Caco-2 (cell line): ENCODE measurements at regions not wholly inside any gene's neighbourhood (a gene's known extent, or its start where the extent isn't known, plus 50 kb on each side); places are given as distances from the start of the nearest gene placed in this dataset.

Source experiments
- BruUV-seq: library from RNA; stranded (reverse); fragments of 400-500 nt; replicated peaks from 2 replicates; lab custom pipeline; 2021; lab: Mats Ljungman, UMichigan
- CTCF ChIA-PET: fragments of 300-600 bp; sonication (Branson Sonifier 250); formaldehyde crosslinking; loops from one replicate; lab custom pipeline; 2022; ENCODE audit warnings: antibody characterized with exemption; lab: Charles Lee
- POLR2A ChIA-PET: fragments of 300-600 bp; sonication (Branson Sonifier 250); formaldehyde crosslinking; loops from one replicate; lab custom pipeline; 2022; ENCODE audit warnings: antibody characterized with exemption; lab: Charles Lee
- DNase-seq, 2 experiments: peaks; one replicate each; pipeline versions ENCODE4 v3.0.0 to v3.0.0-alpha.2; 2020 to 2022
- H3K27me3 ChIP-seq: replicated peaks from 2 replicates; pipeline ENCODE4 v1.6.0; 2011; ENCODE audit warnings: low read length; ENCODE audit not compliant: control insufficient read depth, insufficient read depth
- H3K36me3 ChIP-seq: 2 replicates; pipeline ENCODE4 v1.5.1; 2011; ENCODE audit warnings: low read length; ENCODE audit not compliant: control insufficient read depth, insufficient read depth
- H3K4me1 ChIP-seq: fragments of 250-450 bp; sonication (Bioruptor Pico); 2 replicates; pipeline ENCODE4 v1.5.1; 2020; ENCODE audit warnings: mild to moderate bottlenecking
- H3K4me3 ChIP-seq: 2 replicates; pipeline ENCODE4 v1.5.1; 2011; ENCODE audit warnings: low read depth, mild to moderate bottlenecking, control low read depth, low read length
- H3K9me3 ChIP-seq: fragments of 250-450 bp; sonication (Bioruptor Pico); 2 replicates; pipeline ENCODE4 v1.5.1; 2020; ENCODE audit warnings: mild to moderate bottlenecking, moderate library complexity
- H3K27ac Mint-ChIP-seq: one replicate; pipeline ENCODE4 v1.8.0; 2022; ENCODE audit warnings: mixed read lengths; ENCODE audit not compliant: unreplicated experiment
- H3K27me3 Mint-ChIP-seq: one replicate; pipeline ENCODE4 v1.8.0; 2022; ENCODE audit warnings: mixed read lengths; ENCODE audit not compliant: insufficient read depth, unreplicated experiment
- H3K36me3 Mint-ChIP-seq: one replicate; pipeline ENCODE4 v1.8.0; 2022; ENCODE audit warnings: mild to moderate bottlenecking, mixed read lengths; ENCODE audit not compliant: insufficient read depth, unreplicated experiment
- H3K4me1 Mint-ChIP-seq: one replicate; pipeline ENCODE4 v1.8.0; 2022; ENCODE audit warnings: low read depth, mixed read lengths; ENCODE audit not compliant: unreplicated experiment
- H3K4me3 Mint-ChIP-seq: one replicate; pipeline ENCODE4 v1.8.0; 2022; ENCODE audit warnings: mild to moderate bottlenecking, moderate library complexity, mixed read lengths; ENCODE audit not compliant: unreplicated experiment
- H3K9me3 Mint-ChIP-seq: one replicate; pipeline ENCODE4 v1.8.0; 2022; ENCODE audit warnings: mixed read lengths; ENCODE audit not compliant: unreplicated experiment
- CTCF ChIP-seq, 2 experiments: fragments of 200-600 bp in 1 of 2; IDR thresholded peaks; 1 replicate in 1 of 2; 2 replicates in 1 of 2; pipeline versions ENCODE4 v1.5.1 to v1.8.0; 2011 to 2022; ENCODE audit warnings: antibody characterized with exemption in 1 of 2, control low read depth in 1 of 2, inconsistent platforms in 1 of 2, low read depth in 1 of 2, low read length in 1 of 2, mild to moderate bottlenecking in 1 of 2, moderate library complexity in 1 of 2; ENCODE audit not compliant: insufficient read depth in 1 of 2, severe bottlenecking in 1 of 2, unreplicated experiment in 1 of 2
- intact Hi-C: fragments of 100-400 bp; cut with micrococcal nuclease; formaldehyde crosslinking; loops from one replicate; pipeline ENCODE4 v1.10.0; 2022; ENCODE audit not compliant: unreplicated experiment

- DNase-seq = no peak
- Mint-ChIP-seq H3K27me3 (peaks cover 6% of the 10 kb centered on the region), H3K4me1 (no peaks in the 10 kb centered on the region), H3K36me3 (no peaks in the 10 kb centered on the region), H3K27ac (no peak overlapping the region), H3K9me3 (no peaks in the 10 kb centered on the region), H3K4me3 (no peak overlapping the region)
- Histone ChIP-seq H3K9me3 (peaks cover 11% of the 10 kb centered on the region; the same call in 1 of the 2 replicates), H3K4me1 (no peaks in the 10 kb centered on the region), H3K27me3 (no peaks in the 10 kb centered on the region), H3K36me3 (no peaks in the 10 kb centered on the region), H3K4me3 (no peak overlapping the region)
- intact Hi-C loops = no loop called here
- BruUV-seq = no TSS peak
- ChIA-PET CTCF (no interaction called here), POLR2A (no interaction called here)
- no peak for TF ChIP-seq CTCF (IDR thresholded peaks at IDR 0.05; ENCODE audit: insufficient read depth in 1 of 2, low read depth in 1 of 2, low read length in 1 of 2, severe bottlenecking in 1 of 2, unreplicated experiment in 1 of 2)
Measured at GRCh38 chr2:15069149-15069548, 436.6 kb downstream of the LRATD1 start.

- no peaks in the 10 kb centered on the region for H3K36me3 ChIP-seq
- no peaks in the 10 kb centered on the region for H3K9me3 Mint-ChIP-seq
- H3K27ac Mint-ChIP-seq = no peak overlapping the region
- no peaks in the 10 kb centered on the region for H3K36me3 Mint-ChIP-seq
- H3K27me3 ChIP-seq = no peaks in the 10 kb centered on the region
- intact Hi-C loops = no loop called here
- no peaks in the 10 kb centered on the region for H3K4me1 ChIP-seq
- no peak for TF ChIP-seq CTCF (IDR thresholded peaks at IDR 0.05; ENCODE audit: insufficient read depth in 1 of 2, low read depth in 1 of 2, low read length in 1 of 2, severe bottlenecking in 1 of 2, unreplicated experiment in 1 of 2)
- CTCF ChIA-PET = no interaction called here
- no peak overlapping the region for H3K4me3 Mint-ChIP-seq
- no peaks in the 10 kb centered on the region for H3K4me1 Mint-ChIP-seq
- no TSS peak for BruUV-seq
- H3K4me3 ChIP-seq = no peak overlapping the region
- no peaks in the 10 kb centered on the region for H3K9me3 ChIP-seq
- peaks cover 5% of the 10 kb centered on the region for H3K27me3 Mint-ChIP-seq
- POLR2A ChIA-PET = no interaction called here
- DNase-seq = no peak
Measured at GRCh38 chr2:15072836-15073235, 440.3 kb downstream of the LRATD1 start.

- H3K4me3 Mint-ChIP-seq = no peak overlapping the region
- ChIA-PET CTCF (no interaction called here), POLR2A (no interaction called here)
- Histone ChIP-seq H3K9me3 (no peaks in the 10 kb centered on the region), H3K36me3 (no peaks in the 10 kb centered on the region), H3K4me1 (no peaks in the 10 kb centered on the region), H3K27me3 (no peaks in the 10 kb centered on the region), H3K4me3 (no peak overlapping the region)
- no peak for DNase-seq
- H3K27me3 Mint-ChIP-seq = peaks cover 2% of the 10 kb centered on the region
- no peak overlapping the region for H3K27ac Mint-ChIP-seq
- no peaks in the 10 kb centered on the region for H3K36me3 Mint-ChIP-seq
- BruUV-seq = no TSS peak
- intact Hi-C loops = no loop called here
- H3K9me3 Mint-ChIP-seq = no peaks in the 10 kb centered on the region
- no peak for TF ChIP-seq CTCF (IDR thresholded peaks at IDR 0.05; ENCODE audit: insufficient read depth in 1 of 2, low read depth in 1 of 2, low read length in 1 of 2, severe bottlenecking in 1 of 2, unreplicated experiment in 1 of 2)
- no peaks in the 10 kb centered on the region for H3K4me1 Mint-ChIP-seq
Measured at GRCh38 chr2:15073664-15074063, 441.1 kb downstream of the LRATD1 start.
